Neural crest cell (in vitro differentiated cells): ENCODE measurements at regions not wholly inside any gene's neighbourhood (a gene's known extent, or its start where the extent isn't known, plus 50 kb on each side); places are given as distances from the start of the nearest gene placed in this dataset.
A peak's percentile ranks its signal among the peaks of the same experiment; 100 is the strongest.
"Not testable (repeated sequence)": the region's sequence is repeated elsewhere in the genome, so short reads cannot be mapped to it uniquely, and the experiment has no call there.

Experiments
- DNase-seq: peaks from one replicate; pipeline ENCODE4 v3.0.0; 2021; ENCODE audit warnings: low read depth, mixed read lengths, low spot score
- H3K27ac Mint-ChIP-seq: one replicate; pipeline ENCODE4 v1.8.0; 2021; ENCODE audit warnings: mild to moderate bottlenecking, mixed read lengths; ENCODE audit not compliant: unreplicated experiment
- H3K27me3 Mint-ChIP-seq: 2 replicates; pipeline ENCODE4 v1.8.0; 2021; ENCODE audit warnings: low read depth, mild to moderate bottlenecking, mixed read lengths
- H3K36me3 Mint-ChIP-seq: 2 replicates; pipeline ENCODE4 v1.8.0; 2021; ENCODE audit warnings: low read depth, mild to moderate bottlenecking, mixed read lengths
- H3K4me1 Mint-ChIP-seq: 2 replicates; pipeline ENCODE4 v1.8.0; 2021; ENCODE audit warnings: mixed read lengths
- H3K4me3 Mint-ChIP-seq: one replicate; pipeline ENCODE4 v1.8.0; 2021; ENCODE audit warnings: mild to moderate bottlenecking, mixed read lengths
- H3K9me3 Mint-ChIP-seq: 2 replicates; pipeline ENCODE4 v1.8.0; 2021; ENCODE audit warnings: mixed read lengths
- CTCF ChIP-seq: fragments of 200-600 bp; sonication (generic); conservative IDR thresholded peaks from 2 replicates; pipeline ENCODE4 v1.5.0; 2021; ENCODE audit warnings: antibody characterized with exemption, mild to moderate bottlenecking

GRCh38 chr6:133787859-133788505 is 100.9 kb upstream of the TCF21 start:
- no peak overlapping the region for H3K4me3 Mint-ChIP-seq
- peaks cover 3% of the 10 kb centered on the region for H3K9me3 Mint-ChIP-seq
- H3K27me3 Mint-ChIP-seq, result no peaks in the 10 kb centered on the region
- DNase-seq, result no peak
- no peak for TF ChIP-seq CTCF
- no peaks in the 10 kb centered on the region for H3K36me3 Mint-ChIP-seq
- no peak overlapping the region for H3K27ac Mint-ChIP-seq
- H3K4me1 Mint-ChIP-seq, result no peaks in the 10 kb centered on the region

- TF ChIP-seq CTCF, result no peak
- Mint-ChIP-seq H3K36me3 (no peaks in the 10 kb centered on the region), H3K27ac (no peak overlapping the region), H3K27me3 (no peaks in the 10 kb centered on the region), H3K4me3 (no peak overlapping the region), H3K9me3 (peaks cover 6% of the 10 kb centered on the region), H3K4me1 (no peaks in the 10 kb centered on the region)
- no peak for DNase-seq
Measured at GRCh38 chr6:133788556-133788955, 100.4 kb upstream of the TCF21 start.

GRCh38 chr6:133789449-133789848 is 99.5 kb upstream of the TCF21 start:
- H3K27ac Mint-ChIP-seq, H3K36me3 Mint-ChIP-seq, H3K9me3 Mint-ChIP-seq, H3K4me1 Mint-ChIP-seq, H3K27me3 Mint-ChIP-seq, DNase-seq, H3K4me3 Mint-ChIP-seq: not testable (repeated sequence)

- not testable (repeated sequence) for H3K27me3 Mint-ChIP-seq, DNase-seq, H3K4me3 Mint-ChIP-seq, H3K4me1 Mint-ChIP-seq, H3K36me3 Mint-ChIP-seq, H3K9me3 Mint-ChIP-seq
- peak overlapping the region; percentile 58 for H3K27ac Mint-ChIP-seq
Measured at GRCh38 chr6:133790756-133791155, 98.2 kb upstream of the TCF21 start.

- not testable (repeated sequence) for H3K27ac Mint-ChIP-seq, H3K4me3 Mint-ChIP-seq, DNase-seq, H3K36me3 Mint-ChIP-seq, H3K4me1 Mint-ChIP-seq, H3K27me3 Mint-ChIP-seq
- peaks cover 17% of the 10 kb centered on the region for H3K9me3 Mint-ChIP-seq
Measured at GRCh38 chr6:133795051-133795450, 93.9 kb upstream of the TCF21 start.

GRCh38 chr6:133796235-133796634 is 92.7 kb upstream of the TCF21 start:
- no peak overlapping the region for H3K27ac Mint-ChIP-seq
- H3K27me3 Mint-ChIP-seq, result peaks cover 9% of the 10 kb centered on the region
- no peak for TF ChIP-seq CTCF
- no peak overlapping the region for H3K4me3 Mint-ChIP-seq
- no peaks in the 10 kb centered on the region for H3K36me3 Mint-ChIP-seq
- H3K9me3 Mint-ChIP-seq, result peaks cover 17% of the 10 kb centered on the region
- no peak for DNase-seq
- no peaks in the 10 kb centered on the region for H3K4me1 Mint-ChIP-seq

GRCh38 chr6:133799043-133799442 is 89.9 kb upstream of the TCF21 start:
- no peak for TF ChIP-seq CTCF
- Mint-ChIP-seq H3K4me3 (no peak overlapping the region), H3K4me1 (no peaks in the 10 kb centered on the region), H3K36me3 (no peaks in the 10 kb centered on the region), H3K9me3 (peaks cover 15% of the 10 kb centered on the region), H3K27ac (no peak overlapping the region), H3K27me3 (peaks cover 9% of the 10 kb centered on the region)
- no peak for DNase-seq
